Sigmoid colon (tissue), 6 donors: ENCODE measurements at regions not wholly inside any gene's neighbourhood (a gene's known extent, or its start where the extent isn't known, plus 50 kb on each side); places are given as distances from the start of the nearest gene placed in this dataset.

Source experiments
- DNase-seq: peaks from one replicate; pipeline ENCODE4 v3.0.0-alpha.2; 2019
- H3K27ac ChIP-seq, 4 donors: fragments of 200-600 bp; sonication (generic); one replicate each; pipeline ENCODE4 v1.5.1; 2016 to 2019; ENCODE audit warnings: mild to moderate bottlenecking in 1 of 4
- H3K27me3 ChIP-seq, 3 donors: fragments of 200-600 bp; sonication (generic); one replicate each; pipeline ENCODE4 v1.5.1; 2019; ENCODE audit warnings: mild to moderate bottlenecking in 1 of 3
- H3K36me3 ChIP-seq, 4 donors: fragments of 200-600 bp; sonication (generic); one replicate each; pipeline ENCODE4 v1.5.1; 2016 to 2019
- H3K4me1 ChIP-seq, 4 donors: fragments of 200-600 bp; sonication (generic); one replicate each; pipeline ENCODE4 v1.5.1; 2017 to 2019
- H3K4me3 ChIP-seq, 4 donors: fragments of 200-600 bp; sonication (generic); one replicate each; pipeline ENCODE4 v1.5.1; 2017 to 2019; ENCODE audit warnings: mild to moderate bottlenecking in 2 of 4, moderate library complexity in 1 of 4
- H3K9me3 ChIP-seq, 4 donors: fragments of 200-600 bp in 3 of 4; sonication (generic) in 3 of 4; one replicate each; pipeline versions ENCODE4 v1.5.1 to v1.6.1; 2013 to 2019
- CTCF ChIP-seq, 4 experiments: fragments of 450-650 bp in 3 of 4; fragments of 200-600 bp in 1 of 4; IDR thresholded peaks; one replicate each; pipeline ENCODE4 v1.5.1; 2016 to 2019; ENCODE audit warnings: antibody characterized with exemption in 4 of 4, mild to moderate bottlenecking in 3 of 4, moderate library complexity in 2 of 4
- EP300 ChIP-seq, 4 donors: sonication (generic); formaldehyde crosslinking; IDR thresholded peaks; one replicate each; pipeline ENCODE4 v1.6.1; 2017; ENCODE audit warnings: antibody characterized with exemption in 4 of 4
- POLR2A ChIP-seq, 2 donors: fragments of 450-650 bp; IDR thresholded peaks; one replicate each; pipeline ENCODE4 v1.6.1; 2016; ENCODE audit warnings: antibody characterized with exemption in 2 of 2, mild to moderate bottlenecking in 2 of 2, moderate library complexity in 2 of 2
- POLR2AphosphoS5 ChIP-seq, 4 donors: sonication (generic); formaldehyde crosslinking; IDR thresholded peaks; one replicate each; pipeline ENCODE4 v1.6.1; 2017; ENCODE audit warnings: antibody characterized with exemption in 4 of 4
- WGBS, 2 donors: extraction: QIAGEN DNeasy Blood & Tissue Kit; methylation state at CpG; one replicate each; pipeline ENCODE4 v1.1.7; 2013; 5-methylcytosine and 5-hydroxymethylcytosine counted together
- intact Hi-C: fragments of 100-400 bp; cut with DNase I; formaldehyde crosslinking; loops from one replicate; pipeline ENCODE4 v1.15.1; 2023
- donor health status: healthy with polysubstance abuse.
- donor health status: healthy.

- Histone ChIP-seq H3K4me3 (no peak overlapping the region), H3K36me3 (no peaks in the 10 kb centered on the region), H3K27ac (no peak overlapping the region), H3K27me3 (no peaks in the 10 kb centered on the region), H3K9me3 (no peaks in the 10 kb centered on the region), H3K4me1 (no peaks in the 10 kb centered on the region)
- no peak for TF ChIP-seq POLR2AphosphoS5 (IDR thresholded peaks at IDR 0.05)
- TF ChIP-seq POLR2A (IDR thresholded peaks at IDR 0.05): no peak
- no peak for TF ChIP-seq EP300 (IDR thresholded peaks at IDR 0.05)
- no peak for TF ChIP-seq CTCF (IDR thresholded peaks at IDR 0.05)
- no peak for DNase-seq
- intact Hi-C loops: no loop called here
These were observed 106.1 kb upstream of the HES1 start for GRCh38 chr3:194029846-194030245.

- intact Hi-C loops: no loop called here
These were observed 105.6 kb upstream of the HES1 start for GRCh38 chr3:194030372-194030771.

GRCh38 chr3:194031349-194031748 is 104.6 kb upstream of the HES1 start:
- WGBS, 2 donors: 95 to 96% methylated on average over 9 of the region's 9 CpGs
- Histone ChIP-seq H3K4me1 (no peaks in the 10 kb centered on the region), H3K36me3 (no peaks in the 10 kb centered on the region), H3K9me3 (no peaks in the 10 kb centered on the region), H3K27me3 (no peaks in the 10 kb centered on the region), H3K4me3 (no peak overlapping the region), H3K27ac (no peak overlapping the region)
- intact Hi-C loops: no loop called here
- TF ChIP-seq POLR2AphosphoS5 (IDR thresholded peaks at IDR 0.05): no peak
- TF ChIP-seq EP300 (IDR thresholded peaks at IDR 0.05): no peak
- TF ChIP-seq CTCF (IDR thresholded peaks at IDR 0.05): no peak
- TF ChIP-seq POLR2A (IDR thresholded peaks at IDR 0.05): no peak
- DNase-seq: no peak

More at GRCh38 chr3:194030372-194030771, 105.6 kb upstream of the HES1 start:
- H3K27me3 ChIP-seq: no peaks in the 10 kb centered on the region
- no peaks in the 10 kb centered on the region for H3K4me1 ChIP-seq
- no peaks in the 10 kb centered on the region for H3K36me3 ChIP-seq
- no peaks in the 10 kb centered on the region for H3K9me3 ChIP-seq
- no peak for DNase-seq
- H3K4me3 ChIP-seq: no peak overlapping the region
- no peak overlapping the region for H3K27ac ChIP-seq
- WGBS, 2 donors: 56 to 80% methylated on average over 4 of the region's 4 CpGs
- no peak for TF ChIP-seq POLR2AphosphoS5 (IDR thresholded peaks at IDR 0.05)
- no peak for TF ChIP-seq POLR2A (IDR thresholded peaks at IDR 0.05)
- TF ChIP-seq EP300 (IDR thresholded peaks at IDR 0.05): no peak
- no peak for TF ChIP-seq CTCF (IDR thresholded peaks at IDR 0.05)

- intact Hi-C loops: no loop called here
- no peak for TF ChIP-seq POLR2A (IDR thresholded peaks at IDR 0.05)
- TF ChIP-seq EP300 (IDR thresholded peaks at IDR 0.05): no peak
- no peak for TF ChIP-seq CTCF (IDR thresholded peaks at IDR 0.05)
- no peak for TF ChIP-seq POLR2AphosphoS5 (IDR thresholded peaks at IDR 0.05)
- Histone ChIP-seq H3K27me3 (no peaks in the 10 kb centered on the region), H3K36me3 (no peaks in the 10 kb centered on the region), H3K27ac (no peak overlapping the region), H3K4me3 (no peak overlapping the region), H3K4me1 (no peaks in the 10 kb centered on the region), H3K9me3 (no peaks in the 10 kb centered on the region)
- WGBS, 2 donors: 69 to 84% methylated on average over 12 of the region's 12 CpGs
- no peak for DNase-seq
These were observed 103.9 kb upstream of the HES1 start for GRCh38 chr3:194031867-194032635.
